K562 (cell line): ENCODE measurements at regions not wholly inside any gene's neighbourhood (a gene's known extent, or its start where the extent isn't known, plus 50 kb on each side); places are given as distances from the start of the nearest gene placed in this dataset.

Experiments used
- ATAC-seq: fragments of 200-7000 bp; cut with Tn5 transposase; 3 replicates; pipeline ENCODE4 v1.9.1; 2020; ENCODE audit warnings: moderate library complexity
- BruUV-seq: library from RNA; stranded (reverse); fragments of 400-500 nt; replicated peaks from 2 replicates; lab custom pipeline; 2021; lab: Mats Ljungman, UMichigan
- CTCF ChIA-PET: fragments of 300-600 bp; formaldehyde crosslinking; extraction: SDS; loops from one replicate; lab custom pipeline; 2021; ENCODE audit warnings: low intra/inter-chr PET ratio; lab: Yijun Ruan, JAX
- POLR2A ChIA-PET: fragments of 300-600, 350-650 bp; sonication (Branson Sonifier 250); formaldehyde crosslinking; extraction: SDS; loops from one replicate; lab custom pipeline; 2021; ENCODE audit warnings: antibody characterized with exemption, inconsistent platforms; lab: Yijun Ruan, JAX
- DNase-seq, 4 experiments: peaks; one replicate each; pipeline versions ENCODE4 v3.0.0 to v3.0.0-alpha.2; 2011 to 2018; ENCODE audit warnings: low spot score in 3 of 4, mixed read lengths in 3 of 4; ENCODE audit errors: extremely low read depth in 1 of 4
- FAIRE-seq: peaks from 2 replicates; lab custom pipeline; 2011; peaks lifted over from hg19 to GRCh38; lab: Jason Lieb, UNC
- H2AFZ ChIP-seq: 2 replicates; pipeline ENCODE4 v1.6.0; 2011; ENCODE audit warnings: low read depth, low read length, control low read depth, inconsistent platforms
- H3K27ac ChIP-seq: fragments of 200-600 bp; 3 replicates; pipeline ENCODE4 v1.8.0; 2011; ENCODE audit warnings: low read depth, mild to moderate bottlenecking, control low read depth, inconsistent platforms, low read length, moderate library complexity, mixed read lengths; ENCODE audit errors: extremely low read depth
- H3K27me3 ChIP-seq, 2 experiments: fragments of 300-600 bp in 1 of 2; 2 replicates in 1 of 2; 3 replicates in 1 of 2; pipeline versions ENCODE4 v1.6.0 to v1.8.0; 2011; ENCODE audit warnings: inconsistent platforms in 2 of 2, low read length in 2 of 2, mild to moderate bottlenecking in 1 of 2, mixed read lengths in 1 of 2, moderate library complexity in 1 of 2; ENCODE audit not compliant: control insufficient read depth in 2 of 2, insufficient read depth in 2 of 2
- H3K36me3 ChIP-seq: fragments of 300-600 bp; 3 replicates; pipeline ENCODE4 v1.8.0; 2011; ENCODE audit warnings: mild to moderate bottlenecking, low read length, inconsistent platforms; ENCODE audit not compliant: control insufficient read depth, insufficient read depth
- H3K4me1 ChIP-seq, 2 experiments: fragments of 200-600 bp in 1 of 2; replicated peaks in 1 of 2; 2 replicates in 1 of 2; 3 replicates in 1 of 2; pipeline versions ENCODE4 v1.5.1 to v1.8.0; 2011; ENCODE audit warnings: inconsistent platforms in 2 of 2, low read length in 2 of 2, mild to moderate bottlenecking in 1 of 2, mixed read lengths in 1 of 2, moderate library complexity in 1 of 2; ENCODE audit not compliant: control insufficient read depth in 2 of 2, insufficient read depth in 2 of 2
- H3K4me2 ChIP-seq: 2 replicates; pipeline ENCODE4 v1.6.1; 2011; ENCODE audit warnings: low read length, control low read depth, inconsistent platforms, mixed read lengths; ENCODE audit not compliant: insufficient read depth
- H3K4me3 ChIP-seq: fragments of 200-600 bp; sonication (generic), shearing (Covaris generic); 2 replicates; pipeline ENCODE4 v1.5.1; 2016; ENCODE audit warnings: control low read depth, inconsistent platforms
- H3K79me2 ChIP-seq: fragments of 200-600 bp; 3 replicates; pipeline ENCODE4 v1.8.0; 2011; ENCODE audit warnings: low read length, inconsistent platforms; ENCODE audit not compliant: control insufficient read depth, insufficient read depth
- H3K9ac ChIP-seq, 2 experiments: 2 replicates each; pipeline versions ENCODE4 v1.6.0 to v1.6.1; 2011; ENCODE audit warnings: low read depth in 2 of 2, low read length in 2 of 2, control low read depth in 1 of 2, inconsistent platforms in 1 of 2, mild to moderate bottlenecking in 1 of 2, mixed read lengths in 1 of 2; ENCODE audit not compliant: insufficient read depth in 1 of 2
- H3K9me1 ChIP-seq: one replicate; pipeline ENCODE4 v1.6.0; 2011; ENCODE audit warnings: inconsistent platforms, mild to moderate bottlenecking, low read length, moderate library complexity; ENCODE audit not compliant: control insufficient read depth, insufficient read depth
- H3K9me3 ChIP-seq: replicated peaks from 2 replicates; pipeline ENCODE4 v1.5.1; 2011; ENCODE audit warnings: low read depth, low read length, inconsistent platforms; ENCODE audit not compliant: control insufficient read depth, insufficient read depth
- H4K20me1 ChIP-seq: replicated peaks from 2 replicates; pipeline ENCODE4 v1.6.1; 2011; ENCODE audit warnings: low read length, inconsistent platforms, mixed read lengths; ENCODE audit not compliant: control insufficient read depth, insufficient read depth
- ARID2 ChIP-seq: fragments of 450-650 bp; IDR thresholded peaks from 2 replicates; pipeline ENCODE4 v1.6.1; 2017; ENCODE audit warnings: antibody characterized with exemption, mild to moderate bottlenecking
- CBX3 ChIP-seq, 2 experiments: IDR thresholded peaks; 1 replicate in 1 of 2; 2 replicates in 1 of 2; pipeline ENCODE4 v1.6.1; 2012; ENCODE audit warnings: inconsistent platforms in 2 of 2, low read length in 2 of 2, borderline replicate concordance in 1 of 2, control low read depth in 1 of 2
- CSDE1 ChIP-seq, 2 experiments: fragments of 450-650 bp; IDR thresholded peaks; 2 replicates each; pipeline ENCODE4 v1.6.1; 2016; ENCODE audit warnings: mild to moderate bottlenecking in 1 of 2
- ETV1 ChIP-seq: fragments of 450-650 bp; conservative IDR thresholded peaks from 2 replicates; pipeline ENCODE4 v1.6.1; 2016; ENCODE audit warnings: missing genetic modification characterization, control low read depth, low read depth, missing compliant biosample characterization
- FOSL1 ChIP-seq: fragments of 200-800 bp; sonication (Bioruptor generic); conservative IDR thresholded peaks from 2 replicates; pipeline ENCODE4 v1.6.1; 2016; ENCODE audit warnings: missing genetic modification characterization, missing compliant biosample characterization
- JUN ChIP-seq, 2 experiments: sonication (generic) in 1 of 2; formaldehyde crosslinking in 1 of 2; IDR thresholded peaks; 2 replicates each; pipeline versions ENCODE4 v1.6.1 to v1.8.0; 2012 to 2022; ENCODE audit warnings: borderline replicate concordance in 2 of 2, mild to moderate bottlenecking in 2 of 2, improper control_type of control experiment in 1 of 2, low read depth in 1 of 2, low read length in 1 of 2, missing genetic modification reagents in 1 of 2
- KLF10 ChIP-seq: fragments of 250-450 bp; sonication (Bioruptor Pico); IDR thresholded peaks from 2 replicates; pipeline ENCODE4 v1.6.1; 2021; ENCODE audit warnings: matching md5 sums
- NCOR1 ChIP-seq: fragments of 450-650 bp; IDR thresholded peaks from 2 replicates; pipeline ENCODE4 v1.6.1; 2016; ENCODE audit warnings: mild to moderate bottlenecking, moderate library complexity
- RBM15 ChIP-seq: fragments of 200-400 bp; formaldehyde crosslinking; IDR thresholded peaks from 2 replicates; pipeline ENCODE4 v1.6.1; 2018; ENCODE audit warnings: mild to moderate bottlenecking, low read length, moderate library complexity; ENCODE audit not compliant: insufficient read depth
- ZKSCAN3 ChIP-seq: fragments of 250-450 bp; sonication (Bioruptor Pico); IDR thresholded peaks from 2 replicates; pipeline ENCODE4 v1.4.0; 2020
- ZNF24 ChIP-seq: fragments of 450-650 bp; IDR thresholded peaks from 2 replicates; pipeline ENCODE4 v1.6.1; 2016
- ZNF445 ChIP-seq: fragments of 250-450 bp; sonication (Bioruptor Pico); IDR thresholded peaks from 2 replicates; pipeline ENCODE4 v1.4.0; 2020; ENCODE audit warnings: low read depth, mild to moderate bottlenecking, moderate library complexity
- WGBS: fragments of 100-300 bp; shearing (Covaris generic); methylation state at CpG from one replicate; pipeline ENCODE4 v1.1.6; 2016; ENCODE audit warnings: low coverage, mixed read lengths; ENCODE audit not compliant: insufficient coverage; ENCODE audit errors: missing lambda C conversion rate; 5-methylcytosine and 5-hydroxymethylcytosine counted together
- in situ Hi-C: fragments of 300-500 bp; cut with MboI; formaldehyde crosslinking; loops from 4 replicates; pipeline ENCODE4 v1.15.0; 2018; ENCODE audit warnings: inconsistent platforms, mixed read lengths
- intact Hi-C: fragments of 100-400 bp; cut with micrococcal nuclease; formaldehyde crosslinking; loops from 2 replicates; pipeline ENCODE4 v1.14.2; 2022

GRCh38 chr3:148607491-148607890 lies 90.2 kb upstream of the AGTR1 start:
- H3K27ac ChIP-seq = no peak overlapping the region
- no peak overlapping the region for H3K4me3 ChIP-seq
- no peaks in the 10 kb centered on the region for H3K4me1 ChIP-seq
- FAIRE-seq (no peak), ATAC-seq (no peak), DNase-seq (no peak)
- H3K9me3 ChIP-seq = no peaks in the 10 kb centered on the region
- no peaks in the 10 kb centered on the region for H3K27me3 ChIP-seq
- in situ Hi-C loops = no loop called here
- no peaks in the 10 kb centered on the region for H3K36me3 ChIP-seq
- no peaks in the 10 kb centered on the region for H3K79me2 ChIP-seq
- TF ChIP-seq ZNF24 (no peak), CSDE1 (IDR thresholded peaks at IDR 0.05) (no peak), KLF10 (no peak), ARID2 (no peak), NCOR1 (no peak), ZKSCAN3 (CRISPR knock-in tag) (no peak), CBX3 (IDR thresholded peaks at IDR 0.05; ENCODE audit: borderline replicate concordance in 1 of 2, low read length in 2 of 2) (no peak), RBM15 (no peak), ZNF445 (CRISPR knock-in tag) (no peak), ETV1 (tag) (no peak), FOSL1 (tag) (no peak), JUN (IDR thresholded peaks at IDR 0.05; ENCODE audit: borderline replicate concordance, low read depth, low read length) (no peak), JUN (CRISPR knock-in tag; IDR thresholded peaks at IDR 0.05; ENCODE audit: borderline replicate concordance) (no peak)
- H3K4me2 ChIP-seq = no peak overlapping the region
- no peak overlapping the region for H2AFZ ChIP-seq
- no peak overlapping the region for H3K9ac ChIP-seq
- no peaks in the 10 kb centered on the region for H4K20me1 ChIP-seq
- POLR2A ChIA-PET = no interaction called here
- intact Hi-C loops = no loop called here
- 0% methylated on average over 1 of the region's 1 CpG for WGBS
- H3K9me1 ChIP-seq = no peaks in the 10 kb centered on the region
- BruUV-seq = no TSS peak
- CTCF ChIA-PET = no interaction called here
